CD4-positive, alpha-beta T cell treated with Interleukin-15 for 1 hour (primary cell): ENCODE measurements at regions not wholly inside any gene's neighbourhood (a gene's known extent, or its start where the extent isn't known, plus 50 kb on each side); places are given as distances from the start of the nearest gene placed in this dataset.
"Not testable (repeated sequence)": the region's sequence is repeated elsewhere in the genome, so short reads cannot be mapped to it uniquely, and the experiment has no call there.

ENCODE experiments used
- DNase-seq: peaks from one replicate; pipeline ENCODE4 v3.0.0-alpha.2; 2020

- DNase-seq, result no peak
Observed at GRCh38 chr13:71213252-71213821, 653.7 kb downstream of the DACH1 start.

- no peak for DNase-seq
Observed at GRCh38 chr13:71210861-71211260, 656.1 kb downstream of the DACH1 start.

- no peak for DNase-seq
Observed at GRCh38 chr13:71209217-71209616, 657.8 kb downstream of the DACH1 start.

- DNase-seq, result not testable (repeated sequence)
Observed at GRCh38 chr13:71184583-71184982, 682.4 kb downstream of the DACH1 start.

- DNase-seq, result not testable (repeated sequence)
Observed at GRCh38 chr13:71183352-71183751, 683.7 kb downstream of the DACH1 start.

- no peak for DNase-seq
Observed at GRCh38 chr13:71171740-71172139, 695.3 kb downstream of the DACH1 start.

GRCh38 chr13:71169180-71169579 is 697.8 kb downstream of the DACH1 start:
- DNase-seq, result no peak

GRCh38 chr13:71156550-71156949 is 710.5 kb downstream of the DACH1 start:
- no peak for DNase-seq

GRCh38 chr13:71149498-71150363 is 717.3 kb downstream of the DACH1 start:
- no peak for DNase-seq

GRCh38 chr13:71149046-71149445 is 718.0 kb downstream of the DACH1 start:
- DNase-seq, result no peak

GRCh38 chr13:71148396-71148795 is 718.6 kb downstream of the DACH1 start:
- no peak for DNase-seq

- DNase-seq, result no peak
Observed at GRCh38 chr13:71144883-71145282, 722.1 kb downstream of the DACH1 start.

GRCh38 chr13:71137101-71137500 is 729.9 kb downstream of the DACH1 start:
- DNase-seq, result no peak

- DNase-seq, result no peak
Observed at GRCh38 chr13:71124230-71124629, 742.8 kb downstream of the DACH1 start.

- DNase-seq, result no peak
Observed at GRCh38 chr13:71118779-71119364, 748.1 kb downstream of the DACH1 start.

GRCh38 chr13:71117920-71118319 is 749.1 kb downstream of the DACH1 start:
- no peak for DNase-seq

- DNase-seq, result no peak
Observed at GRCh38 chr13:71115301-71115700, 751.7 kb downstream of the DACH1 start.

GRCh38 chr13:71096421-71096820 is 770.6 kb downstream of the DACH1 start:
- no peak for DNase-seq

- no peak for DNase-seq
Observed at GRCh38 chr13:71090990-71091389, 776.0 kb downstream of the DACH1 start.

- no peak for DNase-seq
Observed at GRCh38 chr13:71089056-71089455, 777.9 kb downstream of the DACH1 start.

GRCh38 chr13:71087432-71087831 is 779.6 kb downstream of the DACH1 start:
- DNase-seq, result no peak

GRCh38 chr13:71087006-71087405 is 780.0 kb downstream of the DACH1 start:
- DNase-seq, result no peak

- DNase-seq, result no peak
Observed at GRCh38 chr13:71082631-71083030, 784.4 kb downstream of the DACH1 start.

GRCh38 chr13:71079638-71080037 is 787.4 kb downstream of the DACH1 start:
- DNase-seq, result no peak
